Natural killer cell treated with Interleukin-12 subunit alpha and Interleukin-12 subunit beta and Interleukin-15 and Interleukin-18, amount 100 ng/mL, for 72 hours (primary cell): ENCODE measurements at regions not wholly inside any gene's neighbourhood (a gene's known extent, or its start where the extent isn't known, plus 50 kb on each side); places are given as distances from the start of the nearest gene placed in this dataset.

ENCODE experiments used
- ATAC-seq, 2 donors: fragments of 150-1000 bp; cut with Tn5 transposase in 1 of 2; sonication (Bioruptor Pico), chemical (Tn5 transposase) in 1 of 2; 2 replicates each; pipeline ENCODE4 v1.10.0; 2021
- DNase-seq: peaks from one replicate; pipeline ENCODE4 v3.0.0; 2022; ENCODE audit warnings: low spot score
- H3K27ac Mint-ChIP-seq, 2 donors: 1 replicate in 1 of 2; 2 replicates in 1 of 2; pipeline ENCODE4 v1.8.0; 2022; ENCODE audit warnings: mixed read lengths in 2 of 2, mild to moderate bottlenecking in 1 of 2, moderate library complexity in 1 of 2
- H3K27me3 Mint-ChIP-seq, 2 donors: 1 replicate in 1 of 2; 2 replicates in 1 of 2; pipeline ENCODE4 v1.8.0; 2022; ENCODE audit warnings: mixed read lengths in 2 of 2
- H3K36me3 Mint-ChIP-seq: one replicate; pipeline ENCODE4 v1.8.0; 2022; ENCODE audit warnings: mixed read lengths
- H3K4me1 Mint-ChIP-seq, 2 donors: 1 replicate in 1 of 2; 2 replicates in 1 of 2; pipeline ENCODE4 v1.8.0; 2022; ENCODE audit warnings: low read depth in 2 of 2, mixed read lengths in 2 of 2, mild to moderate bottlenecking in 1 of 2
- H3K4me3 Mint-ChIP-seq: one replicate; pipeline ENCODE4 v1.8.0; 2022; ENCODE audit warnings: mixed read lengths
- H3K9me3 Mint-ChIP-seq: 2 replicates; pipeline ENCODE4 v1.8.0; 2022; ENCODE audit warnings: mixed read lengths

DNA sequence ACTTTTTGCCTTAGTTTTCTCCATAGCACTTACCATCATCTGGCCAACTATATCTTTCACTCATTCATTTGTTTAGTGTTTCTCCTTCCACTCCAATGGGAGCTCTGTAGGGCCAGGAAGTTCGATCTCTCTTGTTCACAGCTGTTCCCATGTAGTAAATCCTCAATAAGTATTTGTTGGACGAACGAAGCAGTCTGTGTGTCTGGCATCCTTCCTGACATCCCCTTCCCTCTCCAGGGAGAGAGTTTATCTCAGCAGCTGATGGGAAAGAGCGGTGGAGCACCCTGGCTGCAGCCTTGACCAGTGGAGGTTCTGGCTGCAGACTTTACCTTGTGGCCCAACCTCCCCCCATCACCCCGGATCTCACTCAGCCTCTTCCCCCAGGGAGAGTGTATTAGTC is 141.7 kb downstream of the CHST1 start:
- Mint-ChIP-seq H3K36me3 (no peaks in the 10 kb centered on the region), H3K27me3 (peaks cover 7 to 20% of the 10 kb centered on the region in 2 donors), H3K9me3 (no peaks in the 10 kb centered on the region), H3K4me1 (no peaks in the 10 kb centered on the region), H3K4me3 (no peak overlapping the region), H3K27ac (no peak overlapping the region)
- no peak for ATAC-seq
- no peak for DNase-seq

DNA sequence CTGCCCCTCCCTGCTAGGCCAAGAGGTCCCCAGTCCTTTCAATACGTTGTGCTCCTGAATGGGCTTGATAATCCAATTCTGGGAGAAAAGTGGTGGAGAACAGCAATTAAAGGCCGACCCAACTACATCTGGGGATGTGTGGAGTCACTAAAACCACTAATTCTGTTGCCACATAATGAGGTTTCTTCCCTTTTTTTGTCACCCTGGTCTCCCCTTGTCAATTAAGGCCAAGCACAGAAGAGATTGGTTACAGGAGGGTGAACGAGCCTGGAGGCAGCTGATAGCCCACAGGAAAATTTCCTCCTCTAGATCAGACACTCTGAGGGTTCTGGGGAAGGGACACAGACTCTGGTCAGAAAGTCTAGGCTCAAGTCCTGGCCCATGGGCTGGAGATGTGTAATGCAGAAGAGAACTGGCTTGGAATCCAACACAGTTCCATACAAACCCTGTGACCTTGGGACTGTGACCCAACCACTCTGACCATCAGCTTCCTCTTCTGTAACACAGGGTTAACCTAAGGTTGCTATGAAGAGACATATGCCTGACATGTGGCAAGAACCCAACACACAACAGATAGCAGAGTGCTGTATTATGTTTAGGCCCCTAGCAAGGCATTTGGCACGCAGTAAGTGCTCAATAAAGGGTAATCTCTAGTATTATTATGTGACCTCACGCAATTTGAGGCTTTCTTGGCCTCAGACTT is 146.4 kb downstream of the CHST1 start:
- Mint-ChIP-seq H3K9me3 (no peaks in the 10 kb centered on the region), H3K4me3 (no peak overlapping the region), H3K36me3 (no peaks in the 10 kb centered on the region), H3K27ac (no peak overlapping the region), H3K27me3 (peaks cover 3 to 13% of the 10 kb centered on the region in 2 donors), H3K4me1 (no peaks in the 10 kb centered on the region)
- DNase-seq = no peak
- no peak for ATAC-seq

DNA sequence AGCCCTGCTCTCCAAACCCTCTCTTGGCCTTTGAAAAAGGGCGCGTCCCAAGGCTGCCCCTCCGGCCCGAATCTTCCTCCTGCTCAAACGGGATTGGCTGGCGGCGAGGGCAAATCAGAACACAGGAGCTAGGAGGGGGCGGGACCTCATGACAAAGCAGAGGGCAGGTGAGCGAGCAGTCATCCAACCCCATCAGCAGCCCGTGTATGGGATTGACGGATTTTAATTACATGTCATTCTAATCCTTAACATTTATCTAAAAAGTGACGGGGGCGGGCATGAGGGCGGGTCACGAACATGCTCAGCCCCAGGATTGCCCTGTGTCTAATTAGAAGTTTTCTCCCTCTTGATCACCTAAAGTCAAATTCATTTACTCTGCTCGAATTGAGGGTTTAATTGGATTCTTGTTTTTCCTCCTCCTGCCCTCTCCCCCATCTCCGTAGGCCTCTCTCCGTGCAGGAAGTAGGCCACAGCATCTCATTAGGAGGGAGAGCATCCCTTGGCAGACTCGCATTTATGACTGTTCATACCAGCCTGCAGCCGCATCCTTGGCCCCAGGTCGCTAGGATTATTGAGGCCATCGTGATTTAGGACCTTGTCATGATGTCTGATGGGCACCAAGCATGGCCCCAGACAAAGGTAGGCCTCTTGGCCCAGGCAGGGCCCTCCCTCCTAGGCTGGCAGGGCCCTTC is 147.1 kb downstream of the CHST1 start:
- H3K27me3 Mint-ChIP-seq = peaks cover 5 to 13% of the 10 kb centered on the region in 2 donors
- H3K4me3 Mint-ChIP-seq = no peak overlapping the region
- no peak for DNase-seq
- no peaks in the 10 kb centered on the region for H3K36me3 Mint-ChIP-seq
- no peak for ATAC-seq
- H3K9me3 Mint-ChIP-seq = no peaks in the 10 kb centered on the region
- no peak overlapping the region for H3K27ac Mint-ChIP-seq
- no peaks in the 10 kb centered on the region for H3K4me1 Mint-ChIP-seq

DNA sequence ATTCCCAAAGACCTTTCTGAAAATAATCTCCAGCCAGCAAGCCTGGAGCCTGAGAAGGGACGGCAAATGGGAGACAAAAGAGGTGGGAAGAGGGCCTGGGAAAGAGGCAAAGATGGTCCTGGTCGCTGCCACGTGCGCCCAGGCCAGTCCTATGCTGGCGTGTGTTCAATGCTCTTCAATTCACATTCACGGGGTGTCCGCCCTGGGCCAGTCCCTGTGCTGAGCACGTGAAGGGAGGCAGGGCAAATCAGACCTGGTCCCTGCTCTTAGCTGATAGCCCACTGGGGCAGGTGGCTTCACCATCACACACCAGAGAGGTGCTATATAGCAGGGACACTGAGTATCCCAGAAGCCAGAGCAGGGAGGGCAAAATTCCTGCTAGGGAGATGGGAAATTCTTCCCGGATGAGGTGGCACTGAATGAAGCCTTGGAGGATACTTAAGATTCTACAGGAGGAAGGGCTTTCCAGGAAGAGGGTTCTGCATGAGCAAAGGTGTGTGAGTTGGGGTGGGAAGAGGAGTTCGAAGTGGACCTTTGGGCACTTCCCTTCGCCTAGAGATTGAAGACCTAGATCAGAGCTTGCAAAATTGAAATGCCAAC is 148.2 kb downstream of the CHST1 start:
- H3K27ac Mint-ChIP-seq = no peak overlapping the region

DNA sequence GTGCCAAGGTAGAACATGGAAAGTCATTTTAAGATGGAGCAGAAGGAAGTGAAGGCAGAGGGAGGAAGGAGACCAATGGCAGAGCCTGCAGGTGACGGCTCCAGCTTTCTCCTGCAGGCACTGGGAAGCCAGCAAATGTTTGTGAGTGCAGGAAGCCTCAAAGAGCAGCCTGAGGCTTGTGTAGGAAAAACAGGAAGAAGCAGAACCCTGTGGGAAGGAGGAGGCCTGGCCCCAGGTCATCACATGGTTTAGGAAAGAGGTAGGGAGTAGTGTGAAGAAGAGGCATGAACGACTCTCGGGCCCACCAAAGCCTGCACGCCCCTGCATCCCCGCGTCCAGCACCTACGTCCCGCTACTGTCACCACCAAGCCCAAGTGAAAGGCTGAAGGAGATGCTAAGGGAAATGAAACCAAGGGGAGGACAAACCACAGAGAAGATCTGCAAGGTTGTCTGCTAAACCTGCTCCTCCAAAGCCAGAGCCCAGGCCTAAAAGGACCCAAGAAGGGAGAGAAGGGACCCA is 151.5 kb downstream of the CHST1 start:
- no peak overlapping the region for H3K27ac Mint-ChIP-seq
- H3K4me1 Mint-ChIP-seq = no peaks in the 10 kb centered on the region
- no peak for DNase-seq
- H3K36me3 Mint-ChIP-seq = no peaks in the 10 kb centered on the region
- ATAC-seq = no peak
- H3K27me3 Mint-ChIP-seq = peaks cover 11 to 19% of the 10 kb centered on the region in 2 donors
- H3K9me3 Mint-ChIP-seq = no peaks in the 10 kb centered on the region
- H3K4me3 Mint-ChIP-seq = no peak overlapping the region

More for the DNA sequence above, 148.2 kb downstream of the CHST1 start:
- no peak overlapping the region for H3K4me3 Mint-ChIP-seq
- H3K4me1 Mint-ChIP-seq = no peaks in the 10 kb centered on the region
- no peaks in the 10 kb centered on the region for H3K9me3 Mint-ChIP-seq
- DNase-seq (no peak), ATAC-seq (no peak)
- H3K36me3 Mint-ChIP-seq = no peaks in the 10 kb centered on the region
- H3K27me3 Mint-ChIP-seq = peaks cover 5 to 13% of the 10 kb centered on the region in 2 donors

DNA sequence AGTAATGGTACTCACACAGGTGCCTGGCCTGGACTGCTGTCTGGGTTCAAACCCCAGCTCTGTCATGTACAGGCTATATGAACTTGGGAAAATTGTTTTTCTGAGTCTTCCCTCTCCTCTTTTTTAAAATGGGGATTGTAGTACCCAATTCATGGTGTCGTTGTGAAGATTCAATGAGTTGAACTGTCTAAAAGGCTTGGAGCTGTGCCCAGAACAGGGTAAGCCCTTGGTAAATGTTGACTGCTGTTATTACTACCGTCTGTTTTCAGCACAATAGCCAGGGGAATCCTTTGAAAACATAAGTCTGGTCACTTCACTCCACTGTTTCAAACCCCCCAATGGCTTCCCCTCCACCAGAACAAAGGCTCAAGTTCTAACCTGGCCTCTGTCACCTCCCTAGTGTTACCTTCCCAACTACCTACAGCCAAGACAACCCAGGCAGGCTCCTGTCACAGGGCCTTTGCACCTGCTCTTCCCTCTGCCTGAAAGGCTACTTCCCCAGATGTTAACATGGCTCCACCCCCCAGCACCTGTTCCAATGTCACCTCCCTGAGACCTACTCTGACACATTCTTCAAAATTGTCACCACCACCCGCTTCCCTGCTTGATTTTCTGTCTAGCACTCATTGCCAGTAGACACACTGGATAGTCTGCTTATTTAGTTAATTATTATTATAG is 152.8 kb downstream of the CHST1 start:
- no peak for DNase-seq
- H3K27ac Mint-ChIP-seq = no peak overlapping the region

DNA sequence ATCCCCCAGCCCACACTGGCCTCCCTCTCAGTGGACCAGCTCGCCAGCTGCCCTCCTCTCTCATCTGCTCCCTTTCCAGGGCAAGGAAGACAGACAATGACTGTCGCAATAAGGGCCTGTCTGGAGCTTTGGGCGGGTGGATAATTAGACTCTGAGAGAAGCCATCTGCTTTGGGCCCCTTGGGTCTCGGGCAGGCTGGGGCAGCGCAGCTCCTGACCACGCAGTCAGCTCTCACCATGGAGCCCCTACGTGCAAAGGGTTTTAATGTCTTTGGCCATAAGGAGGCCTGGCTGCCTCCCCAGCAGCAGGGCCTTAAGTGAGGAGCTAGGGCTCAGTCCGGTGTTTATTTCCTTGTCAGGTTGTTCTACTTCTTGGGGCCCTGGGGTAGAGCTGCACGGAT is 153.9 kb downstream of the CHST1 start:
- H3K27ac Mint-ChIP-seq = no peak overlapping the region
- H3K27me3 Mint-ChIP-seq = peaks cover 17 to 26% of the 10 kb centered on the region in 2 donors
- H3K36me3 Mint-ChIP-seq = no peaks in the 10 kb centered on the region
- H3K9me3 Mint-ChIP-seq = no peaks in the 10 kb centered on the region
- DNase-seq = peak; percentile 35
- no peak for ATAC-seq
- H3K4me1 Mint-ChIP-seq = no peaks in the 10 kb centered on the region
- H3K4me3 Mint-ChIP-seq = no peak overlapping the region

More for the DNA sequence above, 152.8 kb downstream of the CHST1 start:
- no peaks in the 10 kb centered on the region for H3K4me1 Mint-ChIP-seq
- H3K27me3 Mint-ChIP-seq = peaks cover 14 to 22% of the 10 kb centered on the region in 2 donors
- H3K36me3 Mint-ChIP-seq = no peaks in the 10 kb centered on the region
- no peak for ATAC-seq
- H3K9me3 Mint-ChIP-seq = no peaks in the 10 kb centered on the region
- no peak overlapping the region for H3K4me3 Mint-ChIP-seq

DNA sequence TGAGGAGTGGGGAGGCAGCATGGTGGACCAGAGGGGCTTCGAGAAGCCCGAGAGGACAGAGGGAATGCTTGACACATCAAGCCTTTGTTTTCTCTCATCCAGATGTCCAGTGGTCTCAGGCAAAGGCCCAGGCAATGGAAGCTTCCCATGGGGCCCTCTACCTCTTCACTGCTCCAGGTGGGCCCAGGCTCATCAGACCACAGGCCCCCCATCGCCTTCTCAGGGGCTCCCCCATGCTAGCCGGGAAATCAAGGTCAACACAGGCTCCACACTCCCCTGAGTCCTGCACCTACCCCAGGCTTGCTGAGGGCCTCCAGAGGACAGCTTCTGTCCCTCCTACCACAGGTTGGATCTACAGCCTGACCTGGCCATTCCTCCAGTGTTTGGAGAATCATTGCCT is 157.5 kb downstream of the CHST1 start:
- ATAC-seq (no peak), DNase-seq (no peak)
- Mint-ChIP-seq H3K4me3 (no peak overlapping the region), H3K27me3 (peaks cover 18 to 32% of the 10 kb centered on the region in 2 donors), H3K36me3 (no peaks in the 10 kb centered on the region), H3K27ac (no peak overlapping the region), H3K9me3 (no peaks in the 10 kb centered on the region), H3K4me1 (no peaks in the 10 kb centered on the region)

DNA sequence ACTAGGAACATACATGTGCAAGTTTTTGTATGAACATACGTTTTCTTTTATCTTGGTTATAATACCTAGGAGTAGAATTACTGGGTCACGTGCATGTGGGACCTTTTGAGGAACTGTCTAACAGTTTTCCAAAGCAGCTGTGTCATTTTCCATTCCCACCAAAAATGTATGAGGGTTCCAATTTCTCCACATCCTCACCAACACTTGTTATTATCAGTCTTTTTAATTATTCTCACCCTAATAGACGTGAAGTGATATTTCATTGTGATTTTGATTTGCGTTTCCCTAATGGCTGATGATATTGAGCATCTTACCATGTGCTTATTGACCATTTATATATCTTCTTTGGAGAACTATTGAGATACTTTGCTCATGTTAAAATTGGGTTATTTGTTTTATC is 162.1 kb downstream of the CHST1 start:
- H3K4me1 Mint-ChIP-seq = no peaks in the 10 kb centered on the region
- no peaks in the 10 kb centered on the region for H3K9me3 Mint-ChIP-seq
- no peak for DNase-seq
- H3K27me3 Mint-ChIP-seq = peaks cover 30 to 36% of the 10 kb centered on the region in 2 donors
- no peaks in the 10 kb centered on the region for H3K36me3 Mint-ChIP-seq
- H3K4me3 Mint-ChIP-seq = no peak overlapping the region
- ATAC-seq = no peak
- no peak overlapping the region for H3K27ac Mint-ChIP-seq

DNA sequence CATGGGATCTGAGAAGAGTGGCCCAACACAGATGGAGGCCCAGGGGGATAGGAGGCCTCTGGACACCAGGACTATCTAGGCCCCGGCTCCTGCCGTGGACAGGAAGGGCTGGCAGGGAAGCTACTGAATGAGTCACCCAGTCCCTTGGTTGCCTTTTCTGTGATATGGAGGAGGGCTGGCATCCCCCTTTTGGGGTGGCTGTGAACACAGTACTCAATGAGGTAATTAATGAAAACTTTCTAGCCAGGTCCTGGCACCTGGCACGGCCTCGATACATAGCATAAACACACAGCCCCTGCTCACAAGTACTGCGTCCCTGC is 163.2 kb downstream of the CHST1 start:
- H3K4me1 Mint-ChIP-seq = no peaks in the 10 kb centered on the region
- peak in 1 of 2 donors; percentile 45 for ATAC-seq
- H3K36me3 Mint-ChIP-seq = peaks cover 4% of the 10 kb centered on the region
- peaks cover 31 to 41% of the 10 kb centered on the region in 2 donors for H3K27me3 Mint-ChIP-seq
- H3K9me3 Mint-ChIP-seq = no peaks in the 10 kb centered on the region
- H3K27ac Mint-ChIP-seq = no peak overlapping the region
- H3K4me3 Mint-ChIP-seq = no peak overlapping the region
- no peak for DNase-seq

DNA sequence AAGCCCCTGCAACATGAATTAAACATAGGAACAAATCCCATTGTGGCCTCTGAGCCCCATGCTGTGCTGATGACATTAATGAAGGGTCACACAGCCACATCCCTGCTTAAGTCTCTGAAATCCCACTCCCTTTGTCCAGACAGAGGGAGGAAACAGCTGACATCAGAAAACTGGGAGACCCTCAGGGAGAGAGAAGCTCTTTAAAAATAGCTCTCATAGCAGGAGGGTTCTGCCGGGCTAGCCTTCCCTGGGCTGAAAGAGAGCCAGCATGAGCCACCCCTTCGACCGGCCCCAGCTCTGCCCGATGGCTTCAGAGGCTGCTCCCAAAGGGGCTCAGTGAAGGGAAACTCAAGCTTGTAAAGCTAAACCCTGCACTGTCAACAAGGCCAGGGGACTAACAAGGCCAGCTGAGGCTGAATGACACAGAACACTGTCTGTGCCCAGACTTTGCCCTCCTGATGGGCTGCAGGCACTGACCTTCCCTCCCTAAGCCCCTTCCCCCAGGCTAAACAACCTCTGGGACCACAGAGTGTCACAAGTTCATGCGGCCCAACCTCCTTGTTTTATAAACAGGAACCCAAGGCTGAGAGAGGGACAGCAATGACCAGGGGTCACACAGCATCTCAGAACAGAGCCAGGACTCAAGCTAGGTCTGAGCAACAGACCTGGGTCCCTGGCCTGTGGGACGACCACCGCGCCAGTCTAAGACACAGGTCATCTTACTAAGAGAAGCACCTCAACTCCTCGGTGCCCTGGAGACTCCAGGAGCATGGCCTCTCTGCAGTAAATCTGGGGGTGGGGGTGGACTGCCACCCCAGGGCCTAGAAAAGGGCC is 163.8 kb downstream of the CHST1 start:
- Mint-ChIP-seq H3K36me3 (peaks cover 4% of the 10 kb centered on the region), H3K27ac (no peak overlapping the region), H3K27me3 (peaks cover 31 to 44% of the 10 kb centered on the region in 2 donors), H3K4me1 (no peaks in the 10 kb centered on the region), H3K9me3 (no peaks in the 10 kb centered on the region), H3K4me3 (no peak overlapping the region)
- ATAC-seq (peak in 1 of 2 donors; percentile 40), DNase-seq (no peak)

DNA sequence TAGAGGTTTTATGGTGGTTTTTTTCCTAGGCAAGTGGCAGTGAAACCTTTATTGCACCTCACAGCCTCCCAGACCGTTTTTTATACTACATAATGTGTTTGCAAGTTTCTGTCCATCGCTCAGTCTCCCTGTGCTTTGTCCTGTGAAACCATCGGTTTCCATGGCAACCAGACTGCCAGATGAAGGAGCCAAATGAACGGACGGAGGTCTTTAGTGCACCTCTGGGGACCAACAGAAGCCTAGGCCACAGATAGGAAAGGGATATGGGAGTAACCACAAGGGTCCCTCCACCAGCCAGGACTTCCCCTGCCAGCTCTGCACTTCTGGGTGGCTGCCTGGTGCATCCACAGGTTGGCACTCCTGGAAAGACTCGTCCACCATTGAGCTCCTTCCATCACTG is 165.0 kb downstream of the CHST1 start:
- no peaks in the 10 kb centered on the region for H3K9me3 Mint-ChIP-seq
- peaks cover 32 to 47% of the 10 kb centered on the region in 2 donors for H3K27me3 Mint-ChIP-seq
- ATAC-seq (no peak), DNase-seq (no peak)
- no peak overlapping the region for H3K27ac Mint-ChIP-seq
- H3K4me3 Mint-ChIP-seq = no peak overlapping the region
- no peaks in the 10 kb centered on the region for H3K4me1 Mint-ChIP-seq
- H3K36me3 Mint-ChIP-seq = peaks cover 4% of the 10 kb centered on the region

DNA sequence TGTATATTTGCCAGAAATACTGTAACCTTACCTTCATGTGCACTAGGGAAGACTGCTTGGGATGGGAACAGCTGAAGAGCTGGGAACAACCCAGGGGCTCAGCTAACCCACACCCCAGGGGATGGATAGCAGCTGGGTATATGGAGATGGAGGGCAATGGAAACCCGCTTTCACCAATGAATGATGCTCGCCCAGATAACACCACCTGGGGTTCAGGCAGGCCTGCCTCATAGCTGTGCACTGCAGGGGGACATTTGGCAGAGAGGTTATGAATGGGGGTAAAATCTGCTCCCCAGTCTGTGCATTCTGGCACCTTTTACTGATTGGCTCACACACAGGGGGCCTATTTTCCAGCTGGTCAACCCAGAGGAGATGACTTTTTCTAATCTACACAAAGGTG is 170.7 kb downstream of the CHST1 start:
- H3K9me3 Mint-ChIP-seq = no peaks in the 10 kb centered on the region
- no peak for DNase-seq
- H3K4me1 Mint-ChIP-seq = no peaks in the 10 kb centered on the region
- H3K27ac Mint-ChIP-seq = no peak overlapping the region
- peaks cover 4% of the 10 kb centered on the region for H3K36me3 Mint-ChIP-seq
- no peak overlapping the region for H3K4me3 Mint-ChIP-seq
- H3K27me3 Mint-ChIP-seq = peaks cover 34 to 75% of the 10 kb centered on the region in 2 donors
- peak; percentile 31 to 43 for ATAC-seq
